Neuron (in vitro differentiated cells): ENCODE measurements at regions not wholly inside any gene's neighbourhood (a gene's known extent, or its start where the extent isn't known, plus 50 kb on each side); places are given as distances from the start of the nearest gene placed in this dataset.
"Not testable (repeated sequence)": the region's sequence is repeated elsewhere in the genome, so short reads cannot be mapped to it uniquely, and the experiment has no call there.

Experiments
- H2AFZ ChIP-seq: one replicate; pipeline ENCODE4 v1.6.1; 2013; ENCODE audit warnings: low read depth, mild to moderate bottlenecking, inconsistent platforms, low read length, moderate library complexity
- H3K27me3 ChIP-seq: one replicate; pipeline ENCODE4 v1.6.1; 2013; ENCODE audit warnings: low read length; ENCODE audit not compliant: insufficient read depth
- H3K36me3 ChIP-seq: one replicate; pipeline ENCODE4 v1.6.1; 2013; ENCODE audit warnings: low read length; ENCODE audit not compliant: insufficient read depth
- H3K4me1 ChIP-seq: one replicate; pipeline ENCODE4 v1.6.1; 2013; ENCODE audit warnings: low read length; ENCODE audit not compliant: insufficient read depth
- H3K4me3 ChIP-seq: 2 replicates; pipeline ENCODE4 v1.5.1; 2013; ENCODE audit warnings: mild to moderate bottlenecking, low read length, moderate library complexity
- H3K9me3 ChIP-seq: one replicate; pipeline ENCODE4 v1.6.1; 2013; ENCODE audit warnings: low read length

- Histone ChIP-seq H3K4me3 (no peak overlapping the region), H3K27me3 (no peaks in the 10 kb centered on the region), H3K4me1 (peaks cover 16% of the 10 kb centered on the region), H2AFZ (no peak overlapping the region), H3K36me3 (no peaks in the 10 kb centered on the region), H3K9me3 (no peaks in the 10 kb centered on the region)
Measured at GRCh38 chr20:48453477-48454093, 374.2 kb downstream of the PREX1 start.

DNA sequence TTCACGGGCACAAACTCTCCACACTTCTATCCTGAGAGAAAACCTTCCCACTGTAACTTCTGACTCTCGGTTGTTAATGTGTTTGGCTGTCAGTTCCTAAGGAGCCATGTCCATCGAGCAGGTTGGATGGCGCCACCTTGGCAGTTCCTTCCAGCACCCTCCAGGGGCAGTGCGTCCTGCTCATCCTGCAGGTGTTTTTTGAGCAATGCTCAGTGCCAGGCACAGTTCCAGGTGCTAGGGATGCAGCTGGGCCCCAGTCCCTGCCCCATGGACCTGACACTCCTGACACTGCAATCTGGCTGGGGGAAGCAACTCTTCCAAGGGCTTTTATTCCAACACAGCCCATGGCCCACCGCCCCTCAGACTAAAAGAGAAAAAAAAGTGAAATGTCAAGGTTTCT is 376.4 kb downstream of the PREX1 start:
- no peaks in the 10 kb centered on the region for H3K27me3 ChIP-seq
- no peak overlapping the region for H3K4me3 ChIP-seq
- H2AFZ ChIP-seq = no peak overlapping the region
- H3K9me3 ChIP-seq = no peaks in the 10 kb centered on the region
- H3K36me3 ChIP-seq = no peaks in the 10 kb centered on the region
- H3K4me1 ChIP-seq = peaks cover 8% of the 10 kb centered on the region

- Histone ChIP-seq H3K4me1 (no peaks in the 10 kb centered on the region), H3K36me3 (no peaks in the 10 kb centered on the region), H3K27me3 (no peaks in the 10 kb centered on the region), H3K4me3 (no peak overlapping the region), H3K9me3 (no peaks in the 10 kb centered on the region), H2AFZ (no peak overlapping the region)
Measured at GRCh38 chr20:48448666-48449600, 378.9 kb downstream of the PREX1 start.

- Histone ChIP-seq H3K27me3 (no peaks in the 10 kb centered on the region), H3K4me1 (no peaks in the 10 kb centered on the region), H3K4me3 (no peak overlapping the region), H3K9me3 (no peaks in the 10 kb centered on the region), H2AFZ (no peak overlapping the region), H3K36me3 (no peaks in the 10 kb centered on the region)
Measured at GRCh38 chr20:48447456-48447855, 380.3 kb downstream of the PREX1 start.

- H3K9me3 ChIP-seq = no peaks in the 10 kb centered on the region
- H3K4me1 ChIP-seq = no peaks in the 10 kb centered on the region
- no peaks in the 10 kb centered on the region for H3K36me3 ChIP-seq
- H3K27me3 ChIP-seq = no peaks in the 10 kb centered on the region
- H3K4me3 ChIP-seq = no peak overlapping the region
- H2AFZ ChIP-seq = no peak overlapping the region
Measured at GRCh38 chr20:48445827-48446226, 382.0 kb downstream of the PREX1 start.

DNA sequence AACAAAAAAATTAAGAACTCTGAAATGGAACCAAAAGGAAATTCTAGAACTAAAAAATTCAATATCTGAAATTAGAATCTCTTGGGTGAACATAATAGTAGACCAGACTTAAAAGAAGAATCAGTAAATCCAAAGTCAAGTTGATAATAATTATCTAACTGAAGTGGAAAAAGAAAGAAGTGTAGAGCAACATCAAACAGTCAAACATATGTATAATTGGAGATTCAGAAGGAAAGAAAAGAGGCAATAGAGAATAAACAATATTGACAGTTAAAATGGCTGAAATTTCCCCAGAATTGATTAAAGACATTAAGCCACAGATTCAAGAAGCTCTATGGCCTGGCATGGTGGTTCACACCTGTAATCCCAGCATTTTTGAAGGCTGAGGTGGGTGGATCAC is 383.6 kb downstream of the PREX1 start:
- Histone ChIP-seq H2AFZ (no peak overlapping the region), H3K4me3 (no peak overlapping the region), H3K9me3 (no peaks in the 10 kb centered on the region), H3K4me1 (no peaks in the 10 kb centered on the region), H3K36me3 (no peaks in the 10 kb centered on the region), H3K27me3 (no peaks in the 10 kb centered on the region)

DNA sequence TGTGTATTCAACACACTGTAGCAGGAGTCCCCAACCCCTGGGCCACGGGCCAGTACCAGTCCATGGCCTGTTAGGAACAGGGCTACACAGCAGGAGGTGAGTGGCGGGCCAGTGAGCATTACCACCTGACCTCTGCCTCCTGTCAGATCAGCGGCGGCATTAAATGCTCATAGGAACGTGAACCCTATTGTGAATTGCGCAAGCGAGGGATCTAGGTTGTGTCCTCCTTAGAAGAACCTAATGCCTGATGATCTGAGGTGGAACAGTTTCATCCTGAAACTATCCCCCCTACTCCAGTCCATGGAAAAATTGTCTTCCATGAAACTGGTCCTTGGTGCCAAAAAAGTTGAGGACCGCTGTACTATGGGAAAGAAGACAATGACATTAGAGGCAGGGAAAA is 386.9 kb downstream of the PREX1 start:
- H3K36me3 ChIP-seq = no peaks in the 10 kb centered on the region
- H3K4me1 ChIP-seq = no peaks in the 10 kb centered on the region
- no peaks in the 10 kb centered on the region for H3K27me3 ChIP-seq
- no peak overlapping the region for H2AFZ ChIP-seq
- H3K4me3 ChIP-seq = no peak overlapping the region
- peaks cover 2% of the 10 kb centered on the region for H3K9me3 ChIP-seq

DNA sequence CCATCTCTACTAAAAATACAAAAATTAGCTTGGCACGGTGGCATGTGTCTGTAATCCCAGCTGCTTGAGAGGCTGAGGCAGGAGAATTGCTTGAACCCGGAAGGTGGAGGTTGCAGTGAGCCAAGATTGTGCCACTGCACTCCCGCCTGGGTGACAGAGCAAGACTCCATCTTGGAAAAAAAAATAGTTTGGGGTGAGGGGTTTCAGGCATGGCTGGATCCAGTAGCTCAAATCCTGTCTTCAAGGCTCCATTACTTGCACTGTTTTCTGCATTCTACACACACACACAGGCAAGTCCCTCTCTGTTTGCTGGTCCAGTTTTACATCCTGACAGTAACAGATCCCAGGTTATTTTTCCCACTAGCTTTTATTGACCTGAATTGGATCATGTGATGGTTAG is 387.5 kb downstream of the PREX1 start:
- not testable (repeated sequence) for H3K4me3 ChIP-seq, H3K4me1 ChIP-seq, H3K9me3 ChIP-seq

DNA sequence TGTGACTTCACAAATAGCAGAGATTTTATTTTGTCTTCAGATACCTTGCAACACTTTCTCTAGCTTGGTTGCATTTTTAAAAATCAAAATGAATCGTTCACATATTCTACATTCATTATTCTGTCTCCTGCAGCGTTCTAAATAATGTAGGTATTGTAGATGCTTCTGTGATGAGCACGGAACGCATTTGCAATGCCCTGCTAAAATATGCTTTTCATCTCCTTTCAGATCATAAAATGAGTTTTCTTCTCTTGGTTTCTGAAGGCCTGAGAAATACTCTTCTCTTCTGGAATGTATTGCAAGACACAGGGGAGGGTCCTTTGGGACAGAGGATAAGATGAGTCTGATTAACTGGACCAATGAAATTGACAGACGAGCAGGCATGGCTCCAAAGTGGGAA is 390.7 kb downstream of the PREX1 start:
- H3K4me3 ChIP-seq = no peak overlapping the region

More for the DNA sequence above, 387.5 kb downstream of the PREX1 start:
- H2AFZ ChIP-seq, H3K27me3 ChIP-seq, H3K36me3 ChIP-seq: not testable (repeated sequence)

DNA sequence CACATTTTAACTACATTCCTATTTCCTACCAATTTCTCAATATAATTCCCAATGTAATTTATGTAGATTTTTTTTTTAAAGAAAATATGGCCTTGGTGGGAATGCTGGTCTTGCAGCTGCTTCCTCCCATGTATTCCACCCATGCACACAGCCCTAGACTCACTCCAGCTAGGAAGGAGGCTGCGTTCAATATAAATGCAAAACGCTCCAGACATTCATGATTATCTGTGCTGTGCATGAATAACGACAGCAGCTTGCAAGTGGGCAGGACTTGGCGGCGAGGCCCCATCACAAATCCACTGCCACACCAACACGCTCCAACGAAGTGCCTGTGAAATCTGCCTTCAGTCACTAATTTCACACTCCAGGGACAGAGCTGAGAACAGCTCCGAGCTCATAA is 391.2 kb downstream of the PREX1 start:
- not testable (repeated sequence) for H3K36me3 ChIP-seq, H3K4me3 ChIP-seq, H3K9me3 ChIP-seq, H3K27me3 ChIP-seq, H3K4me1 ChIP-seq, H2AFZ ChIP-seq

More for the DNA sequence above, 390.7 kb downstream of the PREX1 start:
- Histone ChIP-seq H2AFZ (no peak overlapping the region), H3K36me3 (no peaks in the 10 kb centered on the region), H3K27me3 (no peaks in the 10 kb centered on the region), H3K9me3 (peaks cover 2% of the 10 kb centered on the region), H3K4me1 (no peaks in the 10 kb centered on the region)

DNA sequence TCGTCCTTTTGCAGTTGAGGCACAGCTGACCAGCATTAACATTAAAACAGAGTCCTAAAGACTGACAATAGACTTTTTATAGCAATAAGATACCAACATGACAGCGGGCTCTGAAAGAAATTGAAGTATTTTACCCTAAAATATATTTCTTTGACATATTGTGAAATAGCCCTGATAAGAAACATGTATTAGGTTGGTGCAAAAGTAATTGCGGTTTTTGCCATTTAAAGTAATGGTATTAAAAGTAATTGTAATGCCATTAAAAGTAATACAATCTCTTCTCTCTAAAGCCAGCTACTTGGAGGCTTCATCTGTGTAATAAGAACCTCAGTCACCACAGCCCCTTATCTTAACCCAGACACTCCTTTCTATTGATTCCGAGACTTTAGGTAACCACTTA is 394.6 kb downstream of the PREX1 start:
- no peak overlapping the region for H2AFZ ChIP-seq
- no peak overlapping the region for H3K4me3 ChIP-seq
- peaks cover 2% of the 10 kb centered on the region for H3K9me3 ChIP-seq

GRCh38 chr20:48432494-48432832 is 395.3 kb downstream of the PREX1 start:
- H3K36me3 ChIP-seq = no peaks in the 10 kb centered on the region
- H2AFZ ChIP-seq = no peak overlapping the region
- no peaks in the 10 kb centered on the region for H3K27me3 ChIP-seq
- H3K4me1 ChIP-seq = no peaks in the 10 kb centered on the region
- no peak overlapping the region for H3K4me3 ChIP-seq
- H3K9me3 ChIP-seq = no peaks in the 10 kb centered on the region

More for the DNA sequence above, 394.6 kb downstream of the PREX1 start:
- H3K27me3 ChIP-seq = no peaks in the 10 kb centered on the region
- H3K4me1 ChIP-seq = no peaks in the 10 kb centered on the region
- H3K36me3 ChIP-seq = no peaks in the 10 kb centered on the region

GRCh38 chr20:48431653-48432493 is 395.9 kb downstream of the PREX1 start:
- Histone ChIP-seq H3K4me1 (no peaks in the 10 kb centered on the region), H3K9me3 (no peaks in the 10 kb centered on the region), H3K4me3 (no peak overlapping the region)

More at GRCh38 chr20:48431653-48432493, 395.9 kb downstream of the PREX1 start:
- no peaks in the 10 kb centered on the region for H3K36me3 ChIP-seq
- H2AFZ ChIP-seq = no peak overlapping the region
- H3K27me3 ChIP-seq = no peaks in the 10 kb centered on the region
